GM19395 (cell line): ENCODE measurements at regions not wholly inside any gene's neighbourhood (a gene's known extent, or its start where the extent isn't known, plus 50 kb on each side); places are given as distances from the start of the nearest gene placed in this dataset.

Source experiments
- ATAC-seq: cut with Tn5 transposase; IDR thresholded peaks from one replicate; pipeline ENCODE4 v1.9.1; 2021; ENCODE audit warnings: mild to moderate bottlenecking, moderate library complexity; ENCODE audit not compliant: unreplicated experiment

DNA sequence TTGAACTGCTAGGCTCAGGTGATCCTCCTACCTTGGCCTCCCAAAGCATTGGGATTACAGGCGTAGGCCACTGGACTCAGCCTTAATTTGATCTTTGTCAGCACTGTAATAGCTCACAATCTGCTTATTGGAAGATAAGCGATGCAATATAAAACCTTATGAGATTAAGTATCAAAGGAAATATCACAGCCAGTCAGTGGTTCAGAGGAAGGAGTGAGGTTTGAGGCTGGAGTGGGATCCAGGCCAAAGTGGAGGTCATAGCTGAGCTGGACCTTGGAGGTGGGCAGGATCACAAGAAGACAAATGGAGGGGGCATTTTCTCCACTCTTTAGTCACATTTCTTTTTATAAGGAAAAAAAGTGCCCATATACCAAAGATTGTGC is 228.5 kb downstream of the RHOU start:
- no peak for ATAC-seq

DNA sequence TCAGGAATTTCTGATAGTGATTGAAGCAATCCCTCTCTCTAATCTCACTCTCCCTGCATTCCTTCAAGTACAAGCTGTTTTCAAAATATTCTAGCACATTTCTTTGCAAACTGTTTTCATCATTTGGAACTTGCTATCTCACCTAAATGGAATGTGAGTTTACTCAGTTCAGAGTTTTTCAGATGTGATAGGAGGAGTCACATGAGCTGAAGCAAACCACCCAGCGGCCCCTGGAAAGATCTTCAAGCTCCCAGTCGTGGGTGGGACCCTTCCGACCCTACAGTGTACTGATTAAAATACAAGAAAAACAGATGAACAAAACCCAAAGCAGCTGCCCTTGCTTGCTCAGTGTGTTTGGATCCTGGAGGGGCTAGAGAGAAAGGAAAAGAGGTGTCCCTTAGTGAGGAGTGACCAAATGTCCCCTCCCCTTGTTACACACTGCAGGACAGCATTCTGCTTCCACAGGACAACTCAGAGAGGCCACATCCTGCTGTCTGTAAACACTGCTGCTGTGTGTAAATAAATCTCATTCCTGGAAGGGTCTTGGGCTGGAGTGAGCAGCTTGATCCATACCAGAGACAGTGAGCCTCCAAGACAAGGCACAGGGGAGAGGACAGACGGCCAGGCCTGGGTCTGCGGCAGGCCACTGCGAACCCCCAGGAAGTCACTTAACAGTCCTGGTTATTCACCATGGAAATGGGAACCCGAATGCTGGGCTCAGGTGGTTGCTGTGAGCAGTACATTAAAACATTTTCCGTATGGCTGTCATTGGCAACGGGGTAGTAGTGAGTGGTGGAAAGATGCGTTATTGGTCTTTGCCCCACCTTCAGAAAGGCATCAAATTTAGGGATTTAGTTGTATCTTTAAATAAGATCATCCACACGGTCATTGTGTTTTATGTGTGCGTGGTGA is 229.2 kb downstream of the RHOU start:
- no peak for ATAC-seq

DNA sequence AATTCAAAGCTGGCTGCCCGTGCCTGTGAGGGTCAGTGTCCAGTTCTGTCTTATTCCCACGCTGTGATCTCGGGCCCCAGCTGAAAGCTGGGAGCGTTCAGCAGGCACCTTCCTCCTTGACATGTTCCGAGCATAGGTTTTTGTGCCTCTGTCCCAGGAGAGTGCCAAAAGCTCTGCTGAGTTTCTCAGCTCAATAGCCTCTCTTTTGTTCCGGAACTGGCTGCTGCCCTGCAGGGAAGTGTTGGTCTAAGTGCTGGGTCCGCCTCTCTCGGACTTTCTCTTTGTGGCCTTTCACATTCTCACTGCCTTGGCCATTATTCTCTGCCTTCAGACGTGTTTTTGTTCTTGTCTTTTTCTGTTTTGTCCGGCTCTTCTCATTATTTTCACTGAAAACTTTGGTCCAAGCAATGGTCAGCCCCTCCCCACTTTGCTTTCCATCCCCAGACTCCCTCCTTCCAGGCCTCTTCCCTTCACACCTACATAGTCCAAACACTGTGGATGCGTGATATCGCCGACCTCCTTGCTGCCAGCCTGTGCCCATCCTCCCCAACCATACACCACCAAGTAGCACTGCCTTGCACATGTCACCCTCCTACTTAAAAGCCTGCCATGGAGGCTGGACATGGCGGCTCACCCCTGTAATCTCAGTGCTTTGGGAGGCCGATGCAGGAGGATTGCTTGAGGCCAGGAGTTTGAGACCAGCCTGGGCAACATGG is 233.8 kb downstream of the RHOU start:
- ATAC-seq = no peak

DNA sequence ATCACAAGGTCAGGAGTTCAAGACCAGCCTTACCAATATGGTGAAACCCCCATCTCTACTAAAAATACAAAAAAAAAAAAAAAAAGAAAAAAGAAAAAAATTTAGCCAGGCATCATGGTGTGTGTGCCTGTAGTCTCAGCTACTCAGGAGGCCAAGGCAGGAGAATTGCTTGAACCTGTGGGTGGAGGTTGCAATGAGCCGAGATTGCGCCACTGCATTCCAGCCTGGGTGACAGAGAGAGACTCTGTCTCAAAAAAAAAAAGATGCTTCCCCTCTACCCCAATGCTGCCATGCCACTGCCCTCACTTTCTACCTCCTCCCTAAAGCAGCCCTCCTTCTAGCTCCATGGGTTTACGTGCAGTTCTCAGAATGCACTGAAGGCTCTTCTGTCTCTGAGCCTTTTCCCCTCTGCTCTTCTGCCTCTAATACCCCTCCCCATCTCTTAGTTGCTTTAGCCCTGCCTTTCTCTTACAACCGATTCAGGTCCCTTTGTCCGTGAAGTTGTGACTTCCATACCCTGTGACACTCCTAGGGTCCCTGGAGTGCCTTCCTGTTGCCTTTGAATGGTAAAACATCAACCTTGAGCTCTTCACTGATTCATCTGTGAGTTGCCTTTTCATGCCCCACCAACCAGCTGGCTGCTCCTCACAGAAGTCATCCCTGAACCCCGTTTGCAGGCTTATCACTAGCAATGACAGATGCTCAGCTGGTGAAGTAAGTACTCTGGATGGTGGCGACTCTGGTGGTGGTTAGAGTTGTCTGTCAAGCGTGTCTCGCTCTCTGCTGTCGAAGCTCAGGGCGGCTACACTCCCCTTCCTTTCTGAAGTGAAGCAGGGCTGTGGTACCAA is 234.9 kb downstream of the RHOU start:
- no peak for ATAC-seq

DNA sequence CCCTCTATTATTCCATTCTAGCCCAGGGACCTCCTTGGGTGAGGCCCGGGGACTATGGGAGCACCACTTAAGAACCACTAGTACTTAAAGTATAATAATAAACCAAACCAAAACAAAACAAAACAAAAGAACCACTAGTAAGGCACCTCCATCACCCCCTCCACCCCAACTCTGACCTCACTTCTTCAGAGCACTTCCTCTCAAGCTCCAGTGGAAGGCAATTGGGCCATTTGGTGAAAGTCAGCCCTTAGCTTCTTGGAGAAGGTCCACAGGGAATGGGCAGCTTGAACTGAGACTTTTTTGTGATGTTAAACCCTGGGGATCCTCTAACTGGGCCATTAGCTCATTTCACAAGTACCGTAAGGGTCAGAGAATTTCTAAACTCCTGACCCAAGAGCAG is 237.3 kb downstream of the RHOU start:
- no peak for ATAC-seq

DNA sequence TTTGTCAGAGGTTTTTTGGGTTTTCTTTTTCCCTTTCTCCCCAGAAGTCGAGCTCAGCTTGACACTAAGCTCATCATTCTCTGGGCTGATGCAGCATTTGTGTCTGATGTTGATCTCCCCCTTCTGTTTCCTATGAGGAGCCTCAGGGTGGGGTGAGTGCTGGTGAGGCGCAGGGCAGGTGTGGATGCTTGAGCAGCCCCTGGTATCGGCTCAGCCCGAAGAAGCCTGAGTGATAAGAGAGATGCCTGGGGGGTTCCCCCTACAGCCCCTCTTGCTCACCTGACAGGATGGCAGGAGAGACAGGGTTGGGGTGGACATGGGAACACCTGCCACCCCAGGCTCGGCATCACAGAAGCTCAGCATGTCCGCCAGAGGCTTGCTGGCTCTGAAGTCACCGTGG is 239.0 kb downstream of the RHOU start:
- ATAC-seq = no peak

DNA sequence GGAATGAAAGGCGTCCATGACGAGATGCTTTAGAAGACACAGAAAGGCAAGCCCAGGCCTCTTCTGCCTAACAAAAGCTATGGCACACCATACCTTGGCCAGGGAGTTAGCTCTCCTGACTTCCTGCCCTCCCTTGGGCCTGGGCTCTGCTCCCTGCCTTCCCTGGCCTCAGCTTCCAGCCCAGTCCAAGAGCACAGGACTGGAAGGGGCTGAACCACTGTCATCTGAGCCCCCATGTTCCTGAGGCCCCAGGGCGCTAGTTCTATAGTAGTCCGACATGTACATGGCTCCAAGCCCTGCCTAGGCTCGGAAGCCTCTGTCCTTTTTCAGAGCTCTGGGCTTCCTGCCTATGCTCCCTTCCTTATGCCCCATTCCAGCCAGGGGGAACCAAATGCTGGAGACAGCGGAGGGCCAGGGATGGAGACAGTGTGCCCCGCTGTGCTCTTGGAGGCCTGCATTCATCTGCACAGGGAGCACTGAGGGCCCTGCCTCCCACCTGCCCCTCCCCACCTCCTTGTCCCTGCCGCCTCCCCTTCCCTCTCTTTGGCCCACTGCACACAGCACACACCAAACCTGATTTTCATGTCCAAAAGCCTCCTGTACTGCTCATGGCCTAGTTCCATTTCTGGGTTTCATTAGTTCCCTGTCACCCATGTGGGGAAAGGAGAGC is 240.1 kb downstream of the RHOU start:
- no peak for ATAC-seq

DNA sequence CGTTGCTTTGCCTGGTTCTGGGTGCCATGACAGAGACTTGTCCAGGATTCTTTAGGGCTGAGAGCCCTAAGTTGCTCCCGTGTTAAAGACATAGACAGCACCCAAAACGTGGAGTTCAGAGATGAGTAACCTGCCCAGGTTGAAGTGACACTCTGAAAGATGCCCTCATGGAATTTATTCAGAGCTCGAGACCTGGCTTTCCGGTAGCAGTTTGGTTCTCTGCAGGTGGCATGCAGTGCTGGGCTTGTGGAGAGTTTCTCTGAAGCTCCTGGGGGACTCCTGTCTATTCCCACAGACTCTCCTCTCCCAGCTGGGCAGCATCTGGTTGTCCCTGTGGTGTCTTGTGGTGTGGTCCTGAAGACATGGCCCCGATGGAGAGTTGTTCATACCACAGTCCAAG is 241.0 kb downstream of the RHOU start:
- ATAC-seq = no peak

DNA sequence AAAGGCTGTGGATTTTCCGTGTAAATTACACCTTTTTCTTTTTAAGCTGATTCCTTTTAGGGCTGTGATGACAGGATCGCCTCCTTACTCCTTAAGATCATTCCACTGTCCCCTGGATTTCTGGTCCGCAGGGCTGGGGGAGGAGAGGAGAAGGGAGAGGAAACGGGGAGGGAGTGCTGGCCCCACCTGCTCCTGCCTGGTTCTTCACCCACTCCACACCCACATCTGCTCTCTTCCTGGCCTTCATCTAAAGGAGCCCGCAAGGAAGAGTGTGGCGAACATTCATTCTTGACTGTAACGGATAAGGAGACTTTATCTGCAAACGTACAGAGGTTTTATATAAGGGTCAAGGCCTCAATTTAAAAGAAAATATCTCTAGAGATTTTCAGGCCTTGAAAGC is 242.0 kb downstream of the RHOU start:
- no peak for ATAC-seq

DNA sequence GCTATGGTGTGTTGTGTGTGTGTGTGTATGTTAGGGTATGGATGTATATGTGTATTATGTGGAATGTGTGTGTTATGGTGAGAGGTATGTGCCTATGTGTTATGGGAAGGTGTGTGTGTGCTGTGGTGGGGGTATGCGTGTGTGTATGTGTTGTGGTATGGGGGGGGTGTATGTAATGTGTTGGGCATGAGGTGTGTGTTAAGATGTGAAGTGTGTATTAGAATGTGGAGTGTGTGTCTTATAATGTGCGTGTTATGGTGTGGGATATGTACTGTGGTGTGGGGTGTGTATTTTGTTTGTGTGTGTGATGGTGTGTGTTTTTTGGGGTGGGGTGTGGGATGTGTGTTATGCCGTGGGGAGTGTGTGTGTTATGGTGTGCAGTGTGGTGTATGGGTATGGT is 242.5 kb downstream of the RHOU start:
- no peak for ATAC-seq

DNA sequence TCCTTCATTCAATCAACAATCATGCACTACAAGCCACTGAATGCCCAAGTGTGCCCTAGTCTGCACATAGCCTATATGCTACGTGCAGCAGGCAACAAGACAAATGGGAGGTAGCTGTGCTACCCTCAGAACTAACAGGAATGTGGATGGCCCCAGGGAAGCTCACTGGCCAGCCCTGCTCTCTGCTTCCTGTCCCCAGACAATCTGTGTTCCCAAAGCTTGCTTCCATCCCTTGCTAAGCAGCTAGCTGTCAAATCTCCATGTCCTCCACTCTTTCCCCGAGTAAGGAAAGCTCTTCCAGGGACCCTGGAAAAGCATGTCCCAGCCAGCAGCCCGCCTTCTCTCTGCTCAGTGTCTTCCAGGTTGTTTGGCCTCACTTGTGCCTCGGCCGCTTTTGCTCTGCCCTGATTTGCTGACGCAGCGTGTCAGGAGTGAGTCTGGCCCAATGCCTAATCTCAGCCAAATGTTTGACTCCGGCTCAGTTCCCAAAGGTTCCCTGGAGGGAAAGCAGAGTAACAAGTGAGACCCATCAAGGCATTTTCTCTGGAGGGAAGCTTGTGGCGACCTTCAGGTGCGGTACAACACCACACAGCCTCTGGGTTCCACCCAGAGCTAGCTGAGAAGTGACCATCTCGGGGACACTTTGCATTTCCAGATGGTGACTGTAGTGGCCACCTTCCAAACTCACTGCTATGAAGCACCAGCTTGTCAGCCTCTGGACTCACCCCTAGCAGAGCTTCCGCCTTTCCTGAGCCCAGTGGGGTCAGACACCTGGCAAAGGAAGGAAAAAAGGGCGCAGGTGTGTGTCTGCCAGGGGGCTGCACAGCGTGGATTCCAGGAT is 243.4 kb downstream of the RHOU start:
- no peak for ATAC-seq

DNA sequence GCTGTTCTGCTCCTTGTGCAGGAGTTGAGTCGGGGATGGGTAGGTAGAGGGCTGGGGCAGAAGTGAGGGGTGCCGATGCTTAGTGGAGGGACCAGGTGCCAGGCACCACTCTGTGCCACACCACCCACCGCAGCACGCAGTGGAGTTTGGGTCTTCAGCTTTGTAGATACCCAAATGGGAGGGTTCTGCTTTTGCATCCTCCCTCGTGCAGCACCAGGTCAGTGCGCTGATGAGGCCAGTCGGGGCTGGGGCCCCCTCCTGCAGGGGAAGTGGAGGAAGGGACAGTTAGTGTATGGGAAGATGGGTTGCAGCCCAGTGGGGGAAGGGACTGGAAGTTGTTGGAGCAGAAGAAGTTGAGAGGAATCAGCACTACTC is 244.0 kb downstream of the RHOU start:
- ATAC-seq = no peak

DNA sequence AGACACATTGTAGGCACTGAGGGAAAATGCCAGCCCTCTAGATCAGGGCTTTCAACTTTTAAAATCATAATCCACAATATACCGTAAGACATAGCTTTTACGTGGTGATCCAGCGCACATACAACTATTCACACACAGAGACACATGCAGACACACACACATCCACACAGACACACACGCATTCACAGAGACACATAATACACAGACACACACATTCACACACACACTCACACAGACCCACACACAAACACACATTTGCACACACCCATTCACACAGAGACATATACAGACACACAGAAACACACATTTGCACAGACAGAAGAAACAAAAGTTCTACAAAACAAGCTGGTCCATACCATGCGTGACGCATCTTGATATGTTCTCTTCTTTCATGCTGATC is 244.5 kb downstream of the RHOU start:
- ATAC-seq = no peak

DNA sequence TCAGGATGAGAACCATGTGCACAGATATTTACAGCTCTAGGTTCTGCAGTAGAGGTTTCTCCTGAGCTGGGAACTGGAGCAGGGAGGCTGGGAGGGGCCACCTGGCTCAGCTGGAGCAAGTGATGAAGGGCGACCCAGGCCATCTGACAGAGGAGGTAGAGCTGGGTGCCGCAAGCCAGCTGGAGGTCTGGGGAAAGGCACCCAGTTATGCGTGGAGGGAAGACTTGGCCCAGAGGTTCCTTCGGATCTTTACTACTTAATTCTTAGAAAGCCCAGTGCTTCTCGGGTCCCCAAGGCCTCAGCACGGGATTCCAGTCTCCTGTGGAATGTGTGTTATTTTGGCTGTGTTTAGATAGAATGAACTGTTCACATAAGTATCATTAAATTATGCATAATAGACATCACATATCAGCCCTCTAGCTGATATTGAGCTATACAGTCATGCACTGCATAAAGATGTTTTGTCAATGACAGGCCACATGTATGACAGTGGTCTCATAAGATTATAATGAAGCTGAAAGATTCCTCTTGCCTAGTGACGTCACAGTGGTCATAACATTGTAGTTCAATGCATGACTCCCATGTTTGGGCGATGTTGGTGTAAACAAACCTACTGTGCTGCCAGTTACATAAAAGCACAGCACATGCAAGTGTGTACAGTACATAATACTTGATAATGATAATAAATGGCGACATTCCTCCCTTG is 245.1 kb downstream of the RHOU start:
- no peak for ATAC-seq

DNA sequence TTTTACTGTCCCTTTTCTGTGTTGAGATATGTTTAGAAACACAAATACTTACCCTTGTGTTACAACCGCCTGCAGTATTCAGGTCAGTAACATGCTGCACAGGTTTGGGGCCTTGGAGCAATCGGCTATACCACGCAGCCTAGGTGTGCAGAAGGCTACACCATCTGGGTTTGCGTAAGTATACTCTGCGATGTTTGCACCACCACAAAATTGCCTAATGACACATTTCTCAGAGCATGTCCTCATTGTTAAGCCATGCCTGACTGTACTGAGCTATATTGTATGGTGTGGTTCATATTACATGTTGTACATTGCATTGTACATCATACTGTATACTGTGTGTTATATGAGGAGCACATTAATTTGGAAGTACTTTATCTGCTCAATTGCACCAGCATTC is 247.4 kb downstream of the RHOU start:
- no peak for ATAC-seq

DNA sequence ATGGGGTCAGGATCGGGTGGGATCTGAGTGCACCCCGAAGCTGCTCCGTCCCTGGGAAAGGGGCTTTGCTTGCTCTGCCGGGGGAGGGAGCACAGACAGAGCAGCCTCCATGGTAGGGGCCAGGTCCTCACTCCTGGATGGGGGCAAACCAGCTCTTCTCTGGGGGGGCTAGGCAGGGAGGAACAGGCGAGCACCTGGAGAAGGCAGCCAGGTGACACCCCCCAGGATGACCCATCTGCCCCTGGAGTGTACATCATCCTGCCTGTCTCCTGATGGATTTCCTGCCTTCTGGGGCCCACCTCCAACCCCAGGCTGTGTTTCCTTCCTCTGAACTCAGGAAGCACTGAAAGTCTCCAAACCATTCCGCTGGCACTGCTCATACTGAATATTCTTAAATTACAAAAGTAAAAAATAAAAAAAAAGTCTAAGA is 248.0 kb downstream of the RHOU start:
- ATAC-seq = no peak

DNA sequence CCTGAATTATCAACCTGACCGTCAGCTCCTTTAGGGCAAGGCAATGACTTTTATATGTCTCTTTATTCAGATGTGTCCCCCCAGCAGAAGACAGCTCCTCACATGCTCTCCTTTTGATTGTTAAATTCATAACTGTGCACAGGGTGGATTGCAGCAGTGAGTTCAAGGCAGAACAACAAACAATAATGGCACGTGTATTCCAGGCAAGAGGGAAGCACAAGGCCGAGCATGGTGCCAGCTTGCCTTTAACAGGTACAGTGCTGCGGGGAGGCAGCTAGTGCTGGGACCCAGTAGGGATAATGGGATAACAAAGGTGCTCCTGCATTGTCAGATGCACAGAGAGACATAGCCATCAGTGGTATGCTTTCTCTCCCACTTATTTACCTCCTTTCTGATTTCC is 248.4 kb downstream of the RHOU start:
- no peak for ATAC-seq

DNA sequence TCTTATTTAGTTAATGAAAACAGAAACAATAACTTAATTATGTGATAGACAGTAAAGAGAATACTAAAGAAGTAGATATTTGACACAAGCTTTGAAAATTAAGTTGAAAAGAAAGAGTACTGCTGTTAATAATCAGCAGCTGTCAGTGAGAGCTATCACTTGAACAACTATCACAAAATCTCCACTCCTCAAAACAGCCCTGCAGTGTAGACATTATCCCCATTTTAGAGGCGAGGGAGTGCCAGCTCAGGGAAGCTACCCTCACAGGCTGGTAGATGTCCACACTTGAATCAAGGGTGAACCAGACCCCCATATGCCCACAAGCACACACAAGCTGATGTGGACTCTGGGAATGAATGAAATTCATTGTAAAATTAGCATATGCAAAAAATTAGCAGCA is 248.8 kb downstream of the RHOU start:
- ATAC-seq = no peak
